ENCODE measurements at regions not wholly inside any gene's neighbourhood (a gene's known extent, or its start where the extent isn't known, plus 50 kb on each side); places are given as distances from the start of the nearest gene placed in this dataset.

- Histone ChIP-seq H2AFZ (ENCODE audit: low read length) (no peak overlapping the region), H4K20me1 (ENCODE audit: insufficient read depth, low read length) (no peaks in the 10 kb centered on the region), H3K9me3 (ENCODE audit: low read length) (no peaks in the 10 kb centered on the region), H3K27ac (ENCODE audit: low read depth, low read length, poor library complexity, severe bottlenecking) (no peak overlapping the region), H3K9me2 (ENCODE audit: low read depth, low read length) (no peaks in the 10 kb centered on the region), H3K4me3 (ENCODE audit: low read depth, low read length, poor library complexity, severe bottlenecking) (no peak overlapping the region), H3K36me3 (ENCODE audit: insufficient read depth, low read length) (no peaks in the 10 kb centered on the region), H3K4me2 (ENCODE audit: low read length) (no peak overlapping the region), H3K79me2 (ENCODE audit: insufficient read depth, low read length) (no peaks in the 10 kb centered on the region), H3F3A (ENCODE audit: insufficient read depth, low read length) (no peaks in the 10 kb centered on the region), H3K9ac (ENCODE audit: low read length) (no peak overlapping the region), H3K27me3 (ENCODE audit: insufficient read depth, low read length) (no peaks in the 10 kb centered on the region), H3K4me1 (ENCODE audit: insufficient read depth, low read length, severe bottlenecking) (no peaks in the 10 kb centered on the region)
- TF ChIP-seq EZH2 (IDR thresholded peaks at IDR 0.05; ENCODE audit: borderline replicate concordance, low read length) (no peak), CTCF (IDR thresholded peaks at IDR 0.05; ENCODE audit: low read length) (no peak)
Measured at GRCh38 chr22:26848244-26848920, 191.0 kb downstream of the MIAT start.

- Histone ChIP-seq H3K79me2 (ENCODE audit: insufficient read depth, low read length) (no peaks in the 10 kb centered on the region), H3K4me1 (ENCODE audit: insufficient read depth, low read length, severe bottlenecking) (no peaks in the 10 kb centered on the region), H3F3A (ENCODE audit: insufficient read depth, low read length) (no peaks in the 10 kb centered on the region), H3K4me3 (ENCODE audit: low read depth, low read length, poor library complexity, severe bottlenecking) (no peak overlapping the region), H3K4me2 (ENCODE audit: low read length) (no peak overlapping the region), H3K36me3 (ENCODE audit: insufficient read depth, low read length) (no peaks in the 10 kb centered on the region), H3K9me3 (ENCODE audit: low read length) (no peaks in the 10 kb centered on the region), H2AFZ (ENCODE audit: low read length) (no peak overlapping the region), H3K9ac (ENCODE audit: low read length) (no peak overlapping the region), H3K27me3 (ENCODE audit: insufficient read depth, low read length) (no peaks in the 10 kb centered on the region), H3K9me2 (ENCODE audit: low read depth, low read length) (no peaks in the 10 kb centered on the region), H4K20me1 (ENCODE audit: insufficient read depth, low read length) (no peaks in the 10 kb centered on the region), H3K27ac (ENCODE audit: low read depth, low read length, poor library complexity, severe bottlenecking) (no peak overlapping the region)
- no peak for TF ChIP-seq EZH2 (IDR thresholded peaks at IDR 0.05; ENCODE audit: borderline replicate concordance, low read length)
- TF ChIP-seq CTCF (IDR thresholded peaks at IDR 0.05; ENCODE audit: low read length): no peak
Measured at GRCh38 chr22:26849575-26849974, 192.2 kb downstream of the MIAT start.

GRCh38 chr22:26851125-26851524 lies 193.7 kb downstream of the MIAT start:
- Histone ChIP-seq H4K20me1 (ENCODE audit: insufficient read depth, low read length) (no peaks in the 10 kb centered on the region), H2AFZ (ENCODE audit: low read length) (no peak overlapping the region)
- TF ChIP-seq CTCF (IDR thresholded peaks at IDR 0.05; ENCODE audit: low read length): no peak
- TF ChIP-seq EZH2 (IDR thresholded peaks at IDR 0.05; ENCODE audit: borderline replicate concordance, low read length): no peak

More at GRCh38 chr22:26851125-26851524, 193.7 kb downstream of the MIAT start:
- no peaks in the 10 kb centered on the region for H3F3A ChIP-seq (ENCODE audit: insufficient read depth, low read length)
- no peaks in the 10 kb centered on the region for H3K27me3 ChIP-seq (ENCODE audit: insufficient read depth, low read length)
- H3K79me2 ChIP-seq (ENCODE audit: insufficient read depth, low read length): no peaks in the 10 kb centered on the region
- H3K9me3 ChIP-seq (ENCODE audit: low read length): no peaks in the 10 kb centered on the region
- no peaks in the 10 kb centered on the region for H3K9me2 ChIP-seq (ENCODE audit: low read depth, low read length)
- no peak overlapping the region for H3K27ac ChIP-seq (ENCODE audit: low read depth, low read length, poor library complexity, severe bottlenecking)
- H3K36me3 ChIP-seq (ENCODE audit: insufficient read depth, low read length): no peaks in the 10 kb centered on the region
- no peak overlapping the region for H3K4me2 ChIP-seq (ENCODE audit: low read length)
- H3K4me1 ChIP-seq (ENCODE audit: insufficient read depth, low read length, severe bottlenecking): no peaks in the 10 kb centered on the region
- no peak overlapping the region for H3K4me3 ChIP-seq (ENCODE audit: low read depth, low read length, poor library complexity, severe bottlenecking)
- no peak overlapping the region for H3K9ac ChIP-seq (ENCODE audit: low read length)

All from OCI-LY1 (cell line).